Hepatocyte (in vitro differentiated cells): ENCODE measurements at regions not wholly inside any gene's neighbourhood (a gene's known extent, or its start where the extent isn't known, plus 50 kb on each side); places are given as distances from the start of the nearest gene placed in this dataset.

ENCODE experiments used
- DNase-seq: peaks from one replicate; pipeline ENCODE4 v3.0.0-alpha.2; 2016; ENCODE audit warnings: low spot score
- H2AFZ ChIP-seq: fragments of 200-600 bp; sonication (generic); 2 replicates; pipeline ENCODE4 v1.6.0; 2016; ENCODE audit warnings: antibody characterized with exemption, mild to moderate bottlenecking
- H3K27ac ChIP-seq: fragments of 200-600 bp; sonication (generic); 2 replicates; pipeline ENCODE4 v1.5.1; 2016; ENCODE audit warnings: mild to moderate bottlenecking
- H3K27me3 ChIP-seq: fragments of 200-600 bp; sonication (generic); 2 replicates; pipeline ENCODE4 v1.6.1; 2016
- H3K36me3 ChIP-seq: fragments of 200-600 bp; sonication (generic); replicated peaks from 2 replicates; pipeline ENCODE4 v1.5.1; 2016; ENCODE audit warnings: low read depth; ENCODE audit not compliant: insufficient read depth
- H3K4me1 ChIP-seq: fragments of 200-600 bp; sonication (generic); 2 replicates; pipeline ENCODE4 v1.5.1; 2016; ENCODE audit warnings: mild to moderate bottlenecking, moderate library complexity; ENCODE audit not compliant: insufficient read depth
- H3K4me2 ChIP-seq: fragments of 200-600 bp; sonication (generic); 2 replicates; pipeline ENCODE4 v1.6.0; 2016
- H3K4me3 ChIP-seq: fragments of 200-600 bp; sonication (generic); 2 replicates; pipeline ENCODE4 v1.5.1; 2016; ENCODE audit warnings: mild to moderate bottlenecking
- H3K79me2 ChIP-seq: fragments of 200-600 bp; sonication (generic); 2 replicates; pipeline ENCODE4 v1.6.0; 2017; ENCODE audit warnings: mild to moderate bottlenecking
- H3K9me2 ChIP-seq: fragments of 200-600 bp; sonication (generic); replicated peaks from 2 replicates; pipeline ENCODE4 v1.6.0; 2017; ENCODE audit warnings: mild to moderate bottlenecking; ENCODE audit not compliant: insufficient read depth
- H3K9me3 ChIP-seq: fragments of 200-600 bp; sonication (generic); 2 replicates; pipeline ENCODE4 v1.5.1; 2016; ENCODE audit warnings: low read depth, mild to moderate bottlenecking
- H4K20me1 ChIP-seq: fragments of 200-600 bp; sonication (generic); 2 replicates; pipeline ENCODE4 v1.6.0; 2016; ENCODE audit warnings: mild to moderate bottlenecking; ENCODE audit not compliant: insufficient read depth, poor library complexity, severe bottlenecking
- EZH2 ChIP-seq: fragments of 200-600 bp; sonication (generic); IDR thresholded peaks from 2 replicates; pipeline ENCODE4 v1.6.1; 2016; ENCODE audit warnings: antibody characterized with exemption, mild to moderate bottlenecking, borderline replicate concordance
- EZH2phosphoT487 ChIP-seq: fragments of 200-600 bp; sonication (generic); IDR thresholded peaks from one replicate; pipeline ENCODE4 v1.6.1; 2018; ENCODE audit warnings: antibody characterized with exemption, mild to moderate bottlenecking, low read depth, moderate library complexity; ENCODE audit not compliant: unreplicated experiment, severe bottlenecking
- WGBS: methylation state at CpG from one replicate; pipeline ENCODE4 v1.1.6; 2016; ENCODE audit warnings: low lambda C conversion rate; ENCODE audit errors: missing lambda C conversion rate; 5-methylcytosine and 5-hydroxymethylcytosine counted together
- TF ChIP-seq, protein P1 (sequence below): fragments of 200-600 bp; sonication (generic); IDR thresholded peaks from 2 replicates; pipeline ENCODE4 v1.5.1; 2016; ENCODE audit warnings: antibody characterized with exemption, mild to moderate bottlenecking; ENCODE audit not compliant: poor library complexity

DNA sequence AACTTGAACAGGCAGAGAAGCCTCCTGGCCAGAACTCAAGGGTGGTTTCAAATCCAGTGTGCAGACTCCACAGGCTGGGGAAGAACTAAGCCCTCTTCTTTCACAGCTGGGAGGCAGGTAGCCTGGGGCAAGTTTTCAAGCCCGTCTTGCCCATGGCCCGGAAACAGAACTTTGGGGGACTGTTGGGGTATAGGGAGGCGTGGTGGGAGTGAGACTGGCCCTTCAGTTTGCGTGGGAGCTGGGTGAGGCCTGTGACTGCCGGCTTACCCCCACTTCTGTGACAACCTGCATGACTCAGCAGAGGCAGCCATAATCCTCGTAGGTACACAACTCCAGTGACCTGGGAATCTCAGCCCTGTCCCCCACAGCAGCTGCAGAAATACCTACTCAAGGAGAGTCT, 1125.7 kb downstream of the HACE1 start:
- no peak for DNase-seq
- Histone ChIP-seq H3K27ac (no peak overlapping the region), H3K36me3 (no peaks in the 10 kb centered on the region), H3K79me2 (no peaks in the 10 kb centered on the region), H4K20me1 (no peaks in the 10 kb centered on the region), H3K27me3 (no peaks in the 10 kb centered on the region), H3K4me2 (no peak overlapping the region), H3K9me2 (no peaks in the 10 kb centered on the region), H3K4me1 (peaks cover 2% of the 10 kb centered on the region), H2AFZ (no peak overlapping the region), H3K4me3 (no peak overlapping the region), H3K9me3 (no peaks in the 10 kb centered on the region)
- TF ChIP-seq EZH2 (no peak), EZH2phosphoT487 (no peak)
- TF ChIP-seq, protein P1, sequence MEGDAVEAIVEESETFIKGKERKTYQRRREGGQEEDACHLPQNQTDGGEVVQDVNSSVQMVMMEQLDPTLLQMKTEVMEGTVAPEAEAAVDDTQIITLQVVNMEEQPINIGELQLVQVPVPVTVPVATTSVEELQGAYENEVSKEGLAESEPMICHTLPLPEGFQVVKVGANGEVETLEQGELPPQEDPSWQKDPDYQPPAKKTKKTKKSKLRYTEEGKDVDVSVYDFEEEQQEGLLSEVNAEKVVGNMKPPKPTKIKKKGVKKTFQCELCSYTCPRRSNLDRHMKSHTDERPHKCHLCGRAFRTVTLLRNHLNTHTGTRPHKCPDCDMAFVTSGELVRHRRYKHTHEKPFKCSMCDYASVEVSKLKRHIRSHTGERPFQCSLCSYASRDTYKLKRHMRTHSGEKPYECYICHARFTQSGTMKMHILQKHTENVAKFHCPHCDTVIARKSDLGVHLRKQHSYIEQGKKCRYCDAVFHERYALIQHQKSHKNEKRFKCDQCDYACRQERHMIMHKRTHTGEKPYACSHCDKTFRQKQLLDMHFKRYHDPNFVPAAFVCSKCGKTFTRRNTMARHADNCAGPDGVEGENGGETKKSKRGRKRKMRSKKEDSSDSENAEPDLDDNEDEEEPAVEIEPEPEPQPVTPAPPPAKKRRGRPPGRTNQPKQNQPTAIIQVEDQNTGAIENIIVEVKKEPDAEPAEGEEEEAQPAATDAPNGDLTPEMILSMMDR: no peak
- WGBS: 90% methylated on average over 6 of the region's 6 CpGs

DNA sequence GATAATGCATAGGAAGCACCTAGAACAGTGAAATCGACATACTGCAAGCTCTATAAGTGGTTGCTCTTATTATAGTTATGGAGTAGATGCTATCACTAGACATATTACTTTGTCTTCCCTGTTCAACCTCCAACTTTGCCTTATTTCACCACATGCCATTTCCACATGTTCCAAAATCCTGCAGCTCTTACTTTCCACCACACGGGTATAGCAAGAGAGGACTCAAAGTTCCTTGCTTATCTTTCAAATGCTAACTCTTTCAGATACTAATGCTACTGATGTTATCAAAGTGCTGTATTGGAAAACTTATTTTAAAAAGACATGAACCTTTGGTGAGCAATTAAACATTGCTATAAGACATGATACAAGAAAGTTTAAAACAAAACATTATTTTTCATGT, 1130.1 kb downstream of the HACE1 start:
- Histone ChIP-seq H3K4me1 (peaks cover 2% of the 10 kb centered on the region), H3K36me3 (no peaks in the 10 kb centered on the region), H3K4me3 (no peak overlapping the region), H3K27ac (no peak overlapping the region), H3K9me3 (no peaks in the 10 kb centered on the region), H3K27me3 (no peaks in the 10 kb centered on the region), H2AFZ (no peak overlapping the region), H3K4me2 (no peak overlapping the region), H3K79me2 (no peaks in the 10 kb centered on the region), H3K9me2 (no peaks in the 10 kb centered on the region), H4K20me1 (no peaks in the 10 kb centered on the region)
- WGBS: 61% methylated on average over 2 of the region's 2 CpGs
- no peak for DNase-seq
- TF ChIP-seq, protein P1: no peak
- TF ChIP-seq EZH2phosphoT487 (no peak), EZH2 (no peak)

DNA sequence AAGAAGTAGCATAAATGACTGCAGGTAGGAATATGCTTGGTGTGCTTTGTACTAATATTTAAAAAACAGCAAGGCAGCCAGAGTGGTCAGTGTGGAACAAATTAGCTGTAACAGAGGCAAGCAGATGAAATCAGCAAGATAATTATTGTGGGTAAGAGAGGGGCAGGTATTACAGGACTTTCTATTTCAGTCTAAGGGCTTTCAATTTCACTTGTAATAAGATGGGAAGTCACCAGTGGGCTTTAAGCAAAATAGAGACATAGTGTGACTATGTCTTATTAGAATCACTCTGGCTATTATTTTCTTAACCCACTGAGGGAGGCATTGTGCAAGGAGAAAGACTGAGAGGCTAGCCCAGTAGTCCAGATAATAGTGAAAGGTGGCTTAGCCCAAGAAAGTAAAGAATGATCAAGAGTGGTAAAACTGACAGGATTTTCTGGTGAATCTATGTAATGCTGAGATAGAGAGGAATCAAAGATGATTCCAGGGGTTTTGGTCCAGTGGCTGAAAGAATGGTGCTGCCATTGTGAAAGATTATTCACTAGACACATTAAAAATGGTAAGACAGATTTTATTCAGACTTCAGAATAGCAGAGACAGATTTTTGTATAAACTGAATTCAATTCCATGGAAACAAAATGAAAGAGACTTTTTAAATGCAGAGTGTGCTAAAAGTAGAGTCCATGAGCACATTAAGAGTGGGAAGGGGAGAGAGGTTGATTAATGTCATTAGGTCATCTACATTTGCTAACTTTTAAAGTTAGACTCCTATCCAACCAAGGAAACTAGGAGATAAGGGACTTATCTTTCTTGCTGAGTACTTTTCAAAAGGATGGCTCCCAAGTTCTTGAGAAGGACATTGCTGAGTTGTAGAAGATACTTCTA, 1136.0 kb downstream of the HACE1 start:
- Histone ChIP-seq H3K4me3 (no peak overlapping the region), H4K20me1 (no peaks in the 10 kb centered on the region), H3K27me3 (no peaks in the 10 kb centered on the region), H3K27ac (no peak overlapping the region), H3K9me2 (no peaks in the 10 kb centered on the region), H3K9me3 (no peaks in the 10 kb centered on the region), H3K79me2 (no peaks in the 10 kb centered on the region), H3K36me3 (no peaks in the 10 kb centered on the region), H3K4me1 (no peaks in the 10 kb centered on the region), H2AFZ (no peak overlapping the region), H3K4me2 (no peak overlapping the region)
- no peak for DNase-seq
- TF ChIP-seq EZH2phosphoT487 (no peak), EZH2 (no peak)
- TF ChIP-seq, protein P1: no peak
